ENCODE measurements at regions not wholly inside any gene's neighbourhood (a gene's known extent, or its start where the extent isn't known, plus 50 kb on each side); places are given as distances from the start of the nearest gene placed in this dataset.

DNA sequence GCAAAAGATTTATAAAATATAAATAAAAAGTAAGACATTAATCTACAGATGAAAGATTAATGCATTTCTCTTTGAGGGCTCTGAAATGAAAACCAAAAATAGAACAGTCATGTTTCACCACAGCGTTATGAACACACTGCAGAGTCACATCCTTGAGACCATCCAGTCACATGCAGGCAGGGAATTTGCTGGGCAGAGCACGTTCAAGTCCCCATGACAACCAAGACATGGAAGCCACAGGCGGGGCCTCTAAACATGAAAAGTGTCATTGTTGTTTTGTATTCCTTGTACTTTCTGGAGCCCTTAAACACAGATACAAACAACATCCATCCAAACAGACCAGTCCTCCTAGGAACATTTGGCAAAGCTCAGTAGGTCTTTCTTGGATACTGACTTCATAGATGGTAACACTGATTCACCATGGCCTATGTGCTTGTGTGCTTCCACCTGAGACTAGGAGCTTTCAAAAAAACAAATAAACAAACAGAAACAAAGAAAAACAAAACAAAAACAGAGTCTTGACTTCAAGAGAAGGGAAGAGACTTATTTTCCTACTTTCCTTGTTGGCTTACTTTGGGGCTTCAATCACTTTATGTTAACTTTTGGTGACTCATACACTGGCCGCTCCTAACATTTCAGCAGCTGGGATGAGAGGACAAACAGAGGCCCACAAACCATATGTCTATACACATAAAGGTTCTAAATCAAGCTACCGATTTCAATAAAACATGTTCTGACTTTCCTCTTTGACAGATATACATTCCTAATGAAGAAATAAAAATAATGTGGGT is 99.5 kb upstream of the CCDC85A start:
- no peak overlapping the region for H3K18ac ChIP-seq (ENCODE audit: extremely low read depth, low read length)
- no peak overlapping the region for H2AK5ac ChIP-seq (ENCODE audit: low read depth, low read length)
- H3K9ac ChIP-seq (replicated peaks in 1 of 4; ENCODE audit: extremely low read depth in 1 of 4, low read depth in 3 of 4, low read length in 3 of 4): no peak overlapping the region
- H3K36me3 ChIP-seq (ENCODE audit: control insufficient read depth in 2 of 4, insufficient read depth in 4 of 4, low read length in 3 of 4): no peaks in the 10 kb centered on the region
- no peak overlapping the region for H2BK5ac ChIP-seq (ENCODE audit: low read depth, low read length)
- H3K79me1 ChIP-seq (ENCODE audit: low read depth, low read length): no peaks in the 10 kb centered on the region
- no peak overlapping the region for H3K4me2 ChIP-seq (ENCODE audit: insufficient read depth in 1 of 2, low read depth in 2 of 2, low read length in 2 of 2)
- no peak overlapping the region for H2BK12ac ChIP-seq (ENCODE audit: low read depth, low read length)
- H3K4me3 ChIP-seq (ENCODE audit: extremely low read depth in 1 of 4, insufficient read depth in 2 of 4, low read depth in 3 of 4, low read length in 4 of 4): no peak overlapping the region
- no peak overlapping the region for H4K8ac ChIP-seq (ENCODE audit: extremely low read depth, insufficient read depth, low read length)
- no peak overlapping the region for H2BK20ac ChIP-seq (ENCODE audit: low read length)
- no peak overlapping the region for H3K27ac ChIP-seq (ENCODE audit: low read depth, low read length)
- H3K9me3 ChIP-seq (ENCODE audit: insufficient read depth in 2 of 2, low read depth in 1 of 2, low read length in 1 of 2): no peaks in the 10 kb centered on the region
- no peaks in the 10 kb centered on the region for H4K20me1 ChIP-seq (replicated peaks in 1 of 2; ENCODE audit: control insufficient read depth in 1 of 2, insufficient read depth in 2 of 2, low read length in 2 of 2)
- H2BK15ac ChIP-seq (ENCODE audit: low read length): no peak overlapping the region
- DNase-seq (ENCODE audit: low read depth in 1 of 2, low spot score in 2 of 2) (no peak), FAIRE-seq (no peak)
- WGBS, 2 experiments (ENCODE audit: extremely low coverage in 1 of 2, insufficient coverage in 1 of 2, insufficient read length in 1 of 2, insufficient replicate concordance in 2 of 2, low coverage in 1 of 2, low lambda C conversion rate in 2 of 2, missing lambda C conversion rate in 1 of 2): 90% methylated on average over 5 of the region's 5 CpGs; no CpG with 5 or more reads in 1 of the 2 experiments
- H3K27me3 ChIP-seq (replicated peaks in 1 of 4; ENCODE audit: control insufficient read depth in 3 of 4, extremely low read depth in 1 of 4, insufficient read depth in 3 of 4, low read length in 3 of 4): no peaks in the 10 kb centered on the region
- H3K4me1 ChIP-seq (replicated peaks in 1 of 4; ENCODE audit: control insufficient read depth in 3 of 4, insufficient read depth in 4 of 4, low read length in 3 of 4): no peaks in the 10 kb centered on the region
- H3K79me2 ChIP-seq (ENCODE audit: control insufficient read depth in 1 of 2, insufficient read depth in 2 of 2, low read length in 2 of 2): no peaks in the 10 kb centered on the region; a peak in 1 of 4 replicates
- no peak overlapping the region for H3K14ac ChIP-seq (ENCODE audit: insufficient read length)
- no peak overlapping the region for H2AFZ ChIP-seq (ENCODE audit: low read length)
- H3K56ac ChIP-seq (replicated peaks; ENCODE audit: insufficient read length, low read depth, low read length): no peak overlapping the region
- H4K5ac ChIP-seq (ENCODE audit: insufficient read length, low read depth, low read length): no peak overlapping the region
- ChIA-PET POLR2A (ENCODE audit: partially characterized antibody) (no interaction called here), CTCF (ENCODE audit: partially characterized antibody) (interaction anchor here (0.5 to 1.2 kb wide), 3 partner anchors 11 to 1869 kb away, joined by 3 to 4 read pairs (median 4); no protein-coding TSS in a partner anchor)
- H3K23me2 ChIP-seq (ENCODE audit: low read depth, low read length): no peaks in the 10 kb centered on the region
- H2BK120ac ChIP-seq (replicated peaks; ENCODE audit: low read depth, low read length): no peak overlapping the region
- TF ChIP-seq RAD21 (IDR thresholded peaks at IDR 0.05 in 1 of 2, conservative IDR thresholded peaks at IDR 0.05 in 1 of 2; ENCODE audit: low read depth in 2 of 2, low read length in 2 of 2) (no peak), RBBP5 (IDR thresholded peaks at IDR 0.05; ENCODE audit: borderline replicate concordance, low read depth, low read length) (no peak), CREB1 (IDR thresholded peaks at IDR 0.05) (no peak), CEBPB (IDR thresholded peaks at IDR 0.05; ENCODE audit: low read depth, low read length) (no peak), POLR2A (IDR thresholded peaks at IDR 0.05; ENCODE audit: control extremely low read depth in 1 of 2, low read depth in 2 of 2, low read length in 2 of 2) (no peak), ASH2L (IDR thresholded peaks at IDR 0.05; ENCODE audit: low read length) (no peak), BCL11A (IDR thresholded peaks at IDR 0.05; ENCODE audit: low read depth in 2 of 2, low read length in 2 of 2) (no peak), ZNF274 (IDR thresholded peaks at IDR 0.05; ENCODE audit: borderline replicate concordance, extremely low read depth, low read length) (no peak), SIX5 (IDR thresholded peaks at IDR 0.05; ENCODE audit: low read depth, low read length) (no peak), CHD2 (IDR thresholded peaks at IDR 0.05; ENCODE audit: low read length) (no peak), CHD1 (IDR thresholded peaks at IDR 0.05; ENCODE audit: low read depth, low read length) (no peak), JUND (IDR thresholded peaks at IDR 0.05; ENCODE audit: low read length) (no peak)
- no peak overlapping the region for H3K4ac ChIP-seq (replicated peaks; ENCODE audit: insufficient read length, low read depth, low read length)
- H4K91ac ChIP-seq (replicated peaks; ENCODE audit: insufficient read length, low read length): no peak overlapping the region
- no peak overlapping the region for H3K23ac ChIP-seq (ENCODE audit: insufficient read length)

Measured in H1 (cell line).